Mesodermal cell (in vitro differentiated cells): ENCODE measurements at regions not wholly inside any gene's neighbourhood (a gene's known extent, or its start where the extent isn't known, plus 50 kb on each side); places are given as distances from the start of the nearest gene placed in this dataset.

Experiments used
- H3K27ac ChIP-seq: 2 replicates; pipeline ENCODE4 v1.7.0; 2013; ENCODE audit warnings: mild to moderate bottlenecking, low read depth, low read length, moderate library complexity; ENCODE audit not compliant: severe bottlenecking
- H3K36me3 ChIP-seq: 2 replicates; pipeline ENCODE4 v1.7.1; 2013; ENCODE audit warnings: mild to moderate bottlenecking, low read length, moderate library complexity; ENCODE audit not compliant: control insufficient read depth, insufficient read depth
- H3K4me1 ChIP-seq: one replicate; pipeline ENCODE4 v1.7.1; 2013; ENCODE audit warnings: mild to moderate bottlenecking, low read length; ENCODE audit not compliant: insufficient read depth, control insufficient read depth, poor library complexity, severe bottlenecking
- H3K4me3 ChIP-seq: 2 replicates; pipeline ENCODE4 v1.7.0; 2013; ENCODE audit warnings: low read length, control low read depth, mild to moderate bottlenecking; ENCODE audit not compliant: insufficient read depth, poor library complexity, severe bottlenecking; ENCODE audit errors: extremely low read depth
- H3K9me3 ChIP-seq: 2 replicates; pipeline ENCODE4 v1.7.1; 2013; ENCODE audit warnings: mild to moderate bottlenecking, low read length, moderate library complexity; ENCODE audit not compliant: control insufficient read depth
- WGBS, 2 experiments: methylation state at CpG; one replicate each; pipeline ENCODE4 v1.1.5; 2013; ENCODE audit warnings: missing lambda C conversion rate in 2 of 2; ENCODE audit not compliant: insufficient coverage in 2 of 2; 5-methylcytosine and 5-hydroxymethylcytosine counted together

DNA sequence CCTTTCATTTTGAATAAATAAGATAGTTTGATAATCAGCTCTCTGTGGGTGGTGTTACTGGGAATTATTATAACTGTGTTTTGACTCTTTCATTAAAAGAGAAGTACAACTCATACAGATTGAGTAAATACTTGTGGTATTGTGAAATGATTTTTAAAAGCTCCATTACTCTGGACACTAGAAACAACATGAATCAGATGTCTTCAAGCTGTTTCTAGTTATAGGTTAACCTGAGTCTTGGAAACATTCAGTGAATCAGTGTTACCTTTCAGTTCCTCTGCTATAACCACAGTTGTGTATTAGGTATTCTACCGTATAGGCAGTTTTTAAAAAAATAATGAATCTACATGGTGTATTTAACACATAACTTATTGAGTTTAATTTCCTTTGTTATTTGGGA, 128.4 kb upstream of the SSTR1 start:
- Histone ChIP-seq H3K9me3 (no peaks in the 10 kb centered on the region), H3K4me1 (no peaks in the 10 kb centered on the region), H3K27ac (no peak overlapping the region), H3K36me3 (no peaks in the 10 kb centered on the region), H3K4me3 (no peak overlapping the region)
- WGBS, 2 experiments, result no CpG with 5 or more reads among the region's 1 CpG

DNA sequence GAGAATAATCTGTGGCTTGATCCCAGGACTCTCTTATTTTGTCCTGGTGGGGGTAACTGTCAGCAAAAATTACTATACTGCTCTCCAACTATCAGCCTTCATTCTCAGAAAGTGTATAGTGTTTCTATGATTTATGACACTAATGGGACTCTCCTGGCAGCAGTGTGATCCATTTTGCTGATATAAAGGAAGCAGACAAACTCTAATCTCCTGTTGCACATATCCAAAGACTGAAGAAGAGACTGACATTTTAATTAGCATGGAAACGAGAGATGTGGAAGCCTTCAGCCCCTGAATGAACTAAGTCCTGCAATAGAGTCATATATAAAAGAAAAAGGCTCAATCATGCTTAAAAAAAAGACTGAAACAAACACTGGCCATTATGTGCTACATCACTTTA, 127.8 kb upstream of the SSTR1 start:
- Histone ChIP-seq H3K36me3 (no peaks in the 10 kb centered on the region), H3K4me1 (no peaks in the 10 kb centered on the region), H3K4me3 (no peak overlapping the region), H3K9me3 (no peaks in the 10 kb centered on the region), H3K27ac (no peak overlapping the region)
- no CpG with 5 or more reads among the region's 1 CpG for WGBS, 2 experiments

DNA sequence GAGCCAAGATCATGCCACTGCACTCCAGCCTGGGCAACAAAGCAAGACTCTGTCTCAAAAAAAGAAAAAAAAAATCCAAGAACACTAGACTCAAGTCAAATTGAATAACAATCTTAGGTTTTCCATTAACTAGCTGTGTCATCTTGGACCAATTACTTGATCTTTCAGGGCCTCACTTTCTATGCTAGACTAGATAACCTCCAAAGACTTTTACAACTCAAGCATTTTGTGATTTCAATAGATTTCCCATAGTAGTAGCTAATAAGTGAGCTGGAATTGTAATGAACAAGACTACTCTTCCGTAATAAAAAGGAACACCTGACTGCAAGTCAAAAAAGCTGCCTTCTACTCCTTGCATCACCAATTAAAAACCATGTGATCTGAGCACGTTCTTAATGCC, 127.0 kb upstream of the SSTR1 start:
- no peak overlapping the region for H3K4me3 ChIP-seq
- no peaks in the 10 kb centered on the region for H3K4me1 ChIP-seq
- H3K36me3 ChIP-seq, result no peaks in the 10 kb centered on the region
- no CpG with 5 or more reads among the region's 2 CpGs for WGBS, 2 experiments
- H3K27ac ChIP-seq, result no peak overlapping the region
- no peaks in the 10 kb centered on the region for H3K9me3 ChIP-seq

DNA sequence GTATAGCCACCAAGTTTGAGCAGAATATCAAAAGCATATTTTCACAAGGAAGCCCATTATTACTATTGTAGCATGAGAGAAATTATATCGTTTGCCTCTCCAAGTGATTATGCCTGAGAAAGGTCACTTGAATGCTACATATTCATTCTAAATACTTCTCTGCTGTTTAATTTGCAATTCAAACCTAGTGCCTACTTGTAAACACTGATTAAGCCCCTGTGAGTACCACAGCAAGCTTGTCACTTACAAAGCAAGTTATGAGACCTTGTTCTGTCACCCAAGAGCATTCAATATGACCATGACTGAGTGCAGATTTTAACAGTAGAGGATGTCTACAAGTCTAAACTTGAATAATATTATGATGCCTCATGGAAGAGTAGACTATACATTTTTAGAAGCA, 124.7 kb upstream of the SSTR1 start:
- no CpG with 5 or more reads among the region's 1 CpG for WGBS, 2 experiments
- H3K27ac ChIP-seq, result no peak overlapping the region

DNA sequence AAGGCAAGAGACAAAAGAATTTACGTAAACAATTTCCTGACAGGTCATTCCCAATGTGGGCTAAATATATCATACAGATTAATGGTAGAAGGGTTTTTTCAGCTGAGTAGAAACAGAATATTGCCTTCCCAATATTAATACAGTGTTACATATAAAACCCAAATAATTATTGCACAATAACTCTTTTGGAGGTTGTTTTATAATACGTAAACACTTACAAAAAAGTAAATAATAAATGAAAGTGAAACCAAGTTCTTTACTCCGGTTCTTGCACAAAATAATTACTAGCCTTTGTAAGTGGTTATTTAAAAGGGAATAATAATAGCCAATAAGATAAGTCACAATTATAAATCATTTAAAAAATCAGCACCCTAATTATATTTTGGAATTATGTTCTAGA, 118.6 kb upstream of the SSTR1 start:
- H3K36me3 ChIP-seq, result no peaks in the 10 kb centered on the region
- H3K4me1 ChIP-seq, result no peaks in the 10 kb centered on the region
- no peak overlapping the region for H3K4me3 ChIP-seq
- no peak overlapping the region for H3K27ac ChIP-seq
- WGBS, 2 experiments, result no CpG with 5 or more reads among the region's 3 CpGs
- no peaks in the 10 kb centered on the region for H3K9me3 ChIP-seq

More for the DNA sequence above, 124.7 kb upstream of the SSTR1 start:
- Histone ChIP-seq H3K36me3 (no peaks in the 10 kb centered on the region), H3K9me3 (no peaks in the 10 kb centered on the region), H3K4me1 (no peaks in the 10 kb centered on the region), H3K4me3 (no peak overlapping the region)

DNA sequence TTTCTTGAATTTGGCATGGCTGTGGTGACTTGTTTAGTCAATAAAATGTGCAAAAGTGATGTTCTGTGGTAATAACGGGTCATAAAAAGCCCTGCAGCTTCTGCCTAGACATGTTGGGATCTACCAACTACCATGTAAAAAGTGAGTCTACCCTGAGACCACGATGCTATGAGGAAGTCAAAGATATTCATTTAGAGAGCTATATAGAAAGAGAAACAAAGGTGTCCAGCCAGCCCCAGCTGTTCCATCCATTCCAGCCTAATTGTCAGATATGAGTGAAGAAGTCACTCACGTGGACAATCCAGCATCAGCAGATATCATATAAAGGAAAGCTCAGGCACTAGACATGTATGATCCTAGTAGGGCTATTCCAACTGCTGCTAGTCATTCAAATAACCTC, 117.2 kb upstream of the SSTR1 start:
- WGBS, 2 experiments, result 81 to 88% methylated on average over 1 to 3 of the region's 3 CpGs
- no peak overlapping the region for H3K4me3 ChIP-seq
- no peak overlapping the region for H3K27ac ChIP-seq
- no peaks in the 10 kb centered on the region for H3K4me1 ChIP-seq
- no peaks in the 10 kb centered on the region for H3K9me3 ChIP-seq
- no peaks in the 10 kb centered on the region for H3K36me3 ChIP-seq

DNA sequence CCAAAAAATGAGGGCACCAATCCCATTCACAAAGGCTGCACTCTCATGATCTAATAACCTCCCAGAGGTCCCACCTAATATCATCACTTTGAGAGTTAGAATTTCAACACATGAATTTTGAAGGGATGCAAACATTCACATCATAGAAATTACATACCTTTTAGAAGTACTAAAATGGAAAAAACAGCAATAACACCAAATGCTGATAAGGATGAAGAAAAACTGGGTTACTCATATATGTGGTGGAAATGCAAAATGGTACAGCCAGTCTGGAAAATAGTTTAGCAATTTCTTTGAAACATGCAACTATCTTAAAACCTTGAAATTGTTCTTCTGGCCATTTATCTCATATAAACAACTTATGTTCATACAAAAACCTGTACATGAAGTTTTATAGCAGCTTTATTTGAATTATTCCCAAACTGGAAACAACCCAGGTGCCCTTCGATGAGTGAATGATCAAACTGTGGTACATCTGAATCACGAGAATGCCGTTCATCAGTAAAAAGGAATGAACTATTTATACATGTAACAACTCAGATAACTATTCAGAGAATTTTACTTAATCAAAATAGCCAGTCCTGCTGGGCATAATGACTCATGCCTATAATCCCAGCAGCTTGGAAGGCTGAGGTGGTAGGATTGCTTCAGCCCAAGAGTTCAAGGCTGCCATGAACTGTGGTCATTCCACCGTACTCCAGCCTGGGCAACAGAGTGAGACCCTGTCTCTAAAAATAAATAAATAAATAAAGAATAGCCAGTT, 109.4 kb upstream of the SSTR1 start:
- H3K4me3 ChIP-seq, result no peak overlapping the region
- H3K4me1 ChIP-seq, result no peaks in the 10 kb centered on the region
- H3K36me3 ChIP-seq, result no peaks in the 10 kb centered on the region
- 100% methylated on average over 2 of the region's 4 CpGs; no CpG with 5 or more reads in 1 of the 2 experiments for WGBS, 2 experiments
- H3K27ac ChIP-seq, result no peak overlapping the region
- H3K9me3 ChIP-seq, result peaks cover 6% of the 10 kb centered on the region

DNA sequence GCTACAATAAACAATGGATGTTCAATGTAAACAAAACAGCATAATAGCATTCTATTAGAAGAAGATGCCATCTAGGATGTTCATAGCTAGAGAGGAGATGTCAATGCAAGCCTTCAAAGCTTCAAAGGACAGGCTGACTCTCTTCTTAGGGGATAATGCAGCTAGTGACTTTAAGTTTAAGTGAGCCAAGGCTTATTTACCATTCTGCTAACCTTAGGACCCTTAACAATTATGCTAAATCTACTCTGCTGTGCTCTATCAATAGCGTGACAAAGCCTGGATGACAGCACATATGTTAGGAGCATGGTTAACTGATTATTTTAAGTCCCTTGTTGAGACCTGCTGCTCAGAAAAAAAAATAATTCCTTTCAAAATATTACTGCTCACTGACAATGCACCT, 106.0 kb upstream of the SSTR1 start:
- H3K27ac ChIP-seq, result no peak overlapping the region
- no peaks in the 10 kb centered on the region for H3K4me1 ChIP-seq
- H3K4me3 ChIP-seq, result no peak overlapping the region
- H3K36me3 ChIP-seq, result no peaks in the 10 kb centered on the region
- H3K9me3 ChIP-seq, result peaks cover 6% of the 10 kb centered on the region
- no CpG with 5 or more reads among the region's 1 CpG for WGBS, 2 experiments

DNA sequence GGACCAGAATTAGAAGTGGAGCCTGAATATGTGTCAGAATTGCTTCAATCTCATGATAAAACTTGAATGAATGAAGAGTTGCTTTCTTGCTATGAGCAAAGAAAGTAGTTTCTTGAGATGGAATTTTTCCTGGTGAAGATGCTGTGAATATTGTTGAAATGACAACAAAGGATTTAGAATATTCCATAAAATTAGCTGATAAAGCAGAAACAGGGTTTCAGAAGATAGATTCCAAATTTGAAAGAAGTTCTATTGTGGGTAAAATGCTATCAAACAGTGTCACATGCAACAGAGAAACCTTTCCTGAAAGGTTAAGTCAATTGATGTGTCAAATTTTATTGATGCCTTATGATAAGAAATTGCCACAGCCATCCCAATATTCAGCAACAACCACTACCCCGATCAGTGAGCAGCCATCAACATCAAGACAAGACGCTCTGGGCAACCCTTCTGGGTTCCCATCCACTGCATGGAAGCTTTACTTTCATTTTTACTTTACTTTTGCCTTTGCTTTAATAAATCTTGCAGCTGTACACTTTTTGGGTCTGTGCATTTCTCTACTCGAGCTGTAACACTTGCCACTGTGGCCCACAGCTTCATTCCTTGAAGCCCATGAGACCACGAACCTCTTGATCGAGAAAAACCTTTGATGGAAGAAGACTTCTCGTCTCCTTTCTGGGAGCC, 104.0 kb upstream of the SSTR1 start:
- Histone ChIP-seq H3K9me3 (peaks cover 6% of the 10 kb centered on the region), H3K4me1 (no peaks in the 10 kb centered on the region), H3K4me3 (no peak overlapping the region), H3K36me3 (no peaks in the 10 kb centered on the region), H3K27ac (no peak overlapping the region)
- WGBS, 2 experiments, result 88 to 93% methylated on average over 6 of the region's 6 CpGs

DNA sequence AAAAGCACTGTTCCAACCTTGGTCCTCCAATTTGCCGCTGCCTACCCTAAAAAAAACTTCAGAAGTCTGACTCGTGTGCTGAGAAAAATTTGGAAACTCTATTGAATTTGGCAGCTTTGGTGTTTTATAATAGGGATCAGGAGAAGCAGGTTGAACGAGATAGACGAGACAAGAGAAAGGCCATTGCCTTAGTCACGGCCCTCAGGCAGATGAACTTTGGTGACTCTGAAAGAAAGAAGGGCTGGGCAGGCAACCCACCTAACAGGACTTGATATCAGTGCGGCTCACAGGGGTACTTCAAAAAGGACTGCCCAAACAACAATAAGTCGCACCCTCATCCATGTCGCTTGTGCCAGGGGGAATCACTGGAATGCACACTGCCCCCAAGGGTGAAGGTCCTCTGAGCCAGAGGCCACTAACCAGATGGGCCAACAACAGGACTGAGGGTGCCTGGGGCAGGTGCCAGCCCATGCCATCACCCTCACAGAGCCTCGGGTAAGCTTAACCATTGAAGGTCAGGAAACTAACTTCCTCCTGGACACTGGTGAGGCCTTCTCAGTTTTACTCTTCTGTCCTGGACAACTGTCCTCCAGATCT, 102.5 kb upstream of the SSTR1 start:
- H3K27ac ChIP-seq, result no peak overlapping the region
- H3K4me3 ChIP-seq, result no peak overlapping the region
- WGBS, 2 experiments, result 96 to 97% methylated on average over 8 of the region's 9 CpGs

DNA sequence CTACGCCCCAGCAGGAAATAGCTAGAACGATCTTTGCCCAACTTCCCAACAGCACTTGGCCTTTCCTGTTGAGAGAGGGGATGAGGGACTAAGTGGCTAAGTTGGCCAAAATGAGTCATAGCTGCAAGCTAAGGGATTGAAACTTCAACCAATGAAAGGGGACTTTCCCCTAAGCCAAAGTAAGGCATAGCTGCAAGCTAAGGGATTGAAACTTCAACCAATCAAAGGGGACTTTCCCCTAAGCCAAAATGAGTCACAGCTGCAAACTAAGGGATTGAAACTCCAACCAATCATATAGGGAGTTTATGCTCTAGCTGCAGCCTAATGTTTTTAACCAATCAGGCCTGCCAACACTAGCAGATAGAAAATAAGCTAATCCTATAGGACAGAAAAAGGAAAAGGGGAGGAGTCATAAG, 100.5 kb upstream of the SSTR1 start:
- H3K4me3 ChIP-seq, result no peak overlapping the region
- H3K27ac ChIP-seq, result no peak overlapping the region
- no peaks in the 10 kb centered on the region for H3K36me3 ChIP-seq
- WGBS, 2 experiments, result 100% methylated on average over 1 of the region's 2 CpGs; no CpG with 5 or more reads in 1 of the 2 experiments
- no peaks in the 10 kb centered on the region for H3K4me1 ChIP-seq
- no peaks in the 10 kb centered on the region for H3K9me3 ChIP-seq

More for the DNA sequence above, 102.5 kb upstream of the SSTR1 start:
- Histone ChIP-seq H3K9me3 (peaks cover 6% of the 10 kb centered on the region), H3K4me1 (no peaks in the 10 kb centered on the region), H3K36me3 (no peaks in the 10 kb centered on the region)
